Activated CD4-positive, alpha-beta memory T cell treated with anti-CD3 and anti-CD28 coated beads, Interleukin-2, amount 10 ng/mL, durations not matched to agents 7 days and 5 days (primary cell): ENCODE measurements at regions not wholly inside any gene's neighbourhood (a gene's known extent, or its start where the extent isn't known, plus 50 kb on each side); places are given as distances from the start of the nearest gene placed in this dataset.

Experiments used
- CTCF ChIA-PET: fragments of 350-600 bp; sonication (Branson Sonifier 250); formaldehyde crosslinking; loops from one replicate; lab custom pipeline; 2021; ENCODE audit warnings: antibody characterized with exemption, inconsistent platforms; lab: Charles Lee
- POLR2A ChIA-PET: fragments of 350-600 bp; sonication (Branson Sonifier 250); formaldehyde crosslinking; loops from one replicate; lab custom pipeline; 2021; ENCODE audit warnings: antibody characterized with exemption; lab: Charles Lee
- DNase-seq: peaks from one replicate; pipeline ENCODE4 v3.0.0-alpha.2; 2020
- H3K27ac Mint-ChIP-seq: one replicate; pipeline ENCODE4 v1.8.0; 2021; ENCODE audit warnings: mild to moderate bottlenecking, mixed read lengths
- H3K27me3 Mint-ChIP-seq: one replicate; pipeline ENCODE4 v1.8.0; 2021; ENCODE audit warnings: mixed read lengths
- H3K36me3 Mint-ChIP-seq: one replicate; pipeline ENCODE4 v1.8.0; 2021; ENCODE audit warnings: low read depth, mixed read lengths
- H3K4me1 Mint-ChIP-seq: one replicate; pipeline ENCODE4 v1.8.0; 2021; ENCODE audit warnings: mixed read lengths
- H3K4me3 Mint-ChIP-seq: one replicate; pipeline ENCODE4 v1.8.0; 2021; ENCODE audit warnings: mild to moderate bottlenecking, mixed read lengths
- H3K9me3 Mint-ChIP-seq: one replicate; pipeline ENCODE4 v1.8.0; 2021; ENCODE audit warnings: mixed read lengths

- H3K27me3 Mint-ChIP-seq = peaks cover 3% of the 10 kb centered on the region
Measured at GRCh38 chr2:204051476-204051875, 114.9 kb downstream of the ICOS start.

DNA sequence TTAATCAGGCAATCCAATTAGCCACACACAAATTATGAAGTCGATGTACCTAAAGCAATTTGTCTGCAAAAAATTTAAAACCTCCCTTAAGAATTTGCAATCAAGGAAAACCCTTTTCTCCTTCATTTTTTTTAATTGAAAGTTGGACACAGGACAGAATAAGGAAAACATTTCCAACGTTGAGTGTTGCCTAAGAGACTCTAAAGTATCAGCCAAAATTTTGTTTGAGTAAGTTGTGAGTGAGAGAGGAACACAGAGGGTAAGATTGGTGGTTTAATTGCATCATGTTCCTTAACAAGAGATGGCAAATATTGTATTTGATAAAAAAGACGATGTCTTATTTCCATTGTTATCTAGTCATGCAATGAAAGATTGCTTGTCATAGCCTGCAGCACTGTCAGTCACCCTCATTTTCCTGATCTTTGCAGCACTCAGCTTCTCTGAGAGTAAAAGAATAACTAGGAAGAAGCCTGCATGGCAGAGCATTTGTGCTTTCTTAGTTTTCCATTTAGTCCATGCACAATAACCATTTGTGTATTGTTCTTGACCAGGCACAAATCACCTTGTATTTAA is 115.5 kb downstream of the ICOS start:
- no peak for DNase-seq
- CTCF ChIA-PET = interaction anchor here (1.6 to 2.5 kb wide), 2 partner anchors 93 to 123 kb away, joined by 3 to 6 read pairs; no protein-coding TSS in a partner anchor
- peaks cover 20% of the 10 kb centered on the region for H3K4me1 Mint-ChIP-seq
- peaks cover 3% of the 10 kb centered on the region for H3K27me3 Mint-ChIP-seq
- no peak overlapping the region for H3K27ac Mint-ChIP-seq
- no peaks in the 10 kb centered on the region for H3K9me3 Mint-ChIP-seq
- POLR2A ChIA-PET = no interaction called here
- H3K36me3 Mint-ChIP-seq = no peaks in the 10 kb centered on the region
- H3K4me3 Mint-ChIP-seq = no peak overlapping the region

More at GRCh38 chr2:204051476-204051875, 114.9 kb downstream of the ICOS start:
- no peak for DNase-seq
- POLR2A ChIA-PET = interaction anchor here (1.3 kb wide), 1 partner anchor 56 kb away, joined by 3 read pairs; no protein-coding TSS in a partner anchor
- Mint-ChIP-seq H3K27ac (no peak overlapping the region), H3K36me3 (no peaks in the 10 kb centered on the region), H3K9me3 (no peaks in the 10 kb centered on the region), H3K4me3 (no peak overlapping the region), H3K4me1 (peaks cover 18% of the 10 kb centered on the region)
- CTCF ChIA-PET = interaction anchor here (0.9 to 2.5 kb wide), 5 partner anchors 21 to 209 kb away, joined by 3 to 6 read pairs (median 3); no protein-coding TSS in a partner anchor

DNA sequence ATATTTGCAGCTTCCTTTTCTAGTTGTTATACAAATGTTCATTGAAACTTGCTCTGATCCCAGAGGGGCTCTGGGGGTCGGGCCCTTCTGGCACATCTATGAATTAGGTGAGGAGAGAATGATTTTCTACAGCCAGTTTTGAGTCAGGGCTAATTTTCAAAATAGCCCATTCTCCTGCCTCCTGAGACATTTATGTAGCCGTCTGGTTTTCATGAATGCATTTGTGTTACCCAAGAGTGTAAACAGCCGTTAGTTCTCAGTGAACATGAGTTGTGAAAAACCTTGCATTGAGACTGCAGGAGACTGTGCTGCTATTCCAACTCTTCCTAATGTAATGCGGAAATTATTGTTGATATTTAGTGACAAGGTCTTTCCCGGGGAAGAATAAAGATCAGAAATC is 122.5 kb downstream of the ICOS start:
- CTCF ChIA-PET = no interaction called here
- H3K4me1 Mint-ChIP-seq = peaks cover 2% of the 10 kb centered on the region
- DNase-seq = no peak

GRCh38 chr2:204060841-204061240 is 124.3 kb downstream of the ICOS start:
- CTCF ChIA-PET = interaction anchor here (1.3 to 1.4 kb wide), 2 partner anchors 11 to 12 kb away, joined by 3 to 4 read pairs; no protein-coding TSS in a partner anchor
- no peak overlapping the region for H3K27ac Mint-ChIP-seq
- no peaks in the 10 kb centered on the region for H3K36me3 Mint-ChIP-seq
- DNase-seq = no peak
- POLR2A ChIA-PET = no interaction called here
- no peak overlapping the region for H3K4me3 Mint-ChIP-seq
- peaks cover 3% of the 10 kb centered on the region for H3K9me3 Mint-ChIP-seq
- no peaks in the 10 kb centered on the region for H3K27me3 Mint-ChIP-seq
- H3K4me1 Mint-ChIP-seq = peaks cover 2% of the 10 kb centered on the region

More for the DNA sequence above, 122.5 kb downstream of the ICOS start:
- Mint-ChIP-seq H3K36me3 (no peaks in the 10 kb centered on the region), H3K4me3 (no peak overlapping the region), H3K9me3 (no peaks in the 10 kb centered on the region), H3K27me3 (no peaks in the 10 kb centered on the region), H3K27ac (no peak overlapping the region)
- POLR2A ChIA-PET = no interaction called here

GRCh38 chr2:204061241-204061640 is 124.7 kb downstream of the ICOS start:
- POLR2A ChIA-PET = no interaction called here
- Mint-ChIP-seq H3K4me3 (no peak overlapping the region), H3K27ac (no peak overlapping the region), H3K9me3 (peaks cover 3% of the 10 kb centered on the region), H3K4me1 (peaks cover 2% of the 10 kb centered on the region), H3K36me3 (no peaks in the 10 kb centered on the region), H3K27me3 (no peaks in the 10 kb centered on the region)
- DNase-seq = no peak
- CTCF ChIA-PET = interaction anchor here (1.3 to 1.4 kb wide), 2 partner anchors 10 to 12 kb away, joined by 3 to 4 read pairs; no protein-coding TSS in a partner anchor

GRCh38 chr2:204064119-204064518 is 127.6 kb downstream of the ICOS start:
- Mint-ChIP-seq H3K9me3 (peaks cover 3% of the 10 kb centered on the region), H3K4me1 (no peaks in the 10 kb centered on the region), H3K36me3 (no peaks in the 10 kb centered on the region), H3K4me3 (no peak overlapping the region), H3K27ac (no peak overlapping the region), H3K27me3 (no peaks in the 10 kb centered on the region)
- ChIA-PET CTCF (interaction anchor here (1.1 to 1.9 kb wide), 2 partner anchors 9 to 198 kb away, joined by 3 to 5 read pairs; no protein-coding TSS in a partner anchor), POLR2A (no interaction called here)
- DNase-seq = no peak

- Mint-ChIP-seq H3K27ac (no peak overlapping the region), H3K27me3 (peaks cover 3% of the 10 kb centered on the region), H3K4me3 (no peak overlapping the region), H3K4me1 (no peaks in the 10 kb centered on the region), H3K9me3 (peaks cover 3% of the 10 kb centered on the region), H3K36me3 (no peaks in the 10 kb centered on the region)
- DNase-seq = no peak
- ChIA-PET POLR2A (no interaction called here), CTCF (interaction anchor here (1.1 kb wide), 1 partner anchor 196 kb away, joined by 3 read pairs; no protein-coding TSS in a partner anchor)
Measured at GRCh38 chr2:204065566-204065965, 129.0 kb downstream of the ICOS start.

DNA sequence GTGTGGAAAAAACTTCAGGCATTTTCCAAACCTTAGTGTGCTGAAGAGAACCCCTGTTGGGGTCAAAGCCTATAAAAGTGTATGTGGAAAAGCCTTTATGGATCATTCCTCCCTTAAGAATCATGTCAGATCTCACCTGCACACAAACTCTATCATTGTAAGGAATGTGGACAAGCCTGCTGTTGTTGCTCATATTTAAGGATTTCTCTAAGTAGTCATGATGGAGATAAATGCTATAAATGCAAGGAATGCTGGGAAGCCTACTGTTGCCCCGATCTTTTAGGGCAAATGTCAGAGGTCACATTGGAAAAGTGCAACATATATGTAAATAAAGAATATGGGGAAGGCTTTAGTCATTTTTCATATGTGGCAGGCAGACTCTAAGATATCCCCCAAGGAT is 129.5 kb downstream of the ICOS start:
- no peak overlapping the region for H3K4me3 Mint-ChIP-seq

GRCh38 chr2:204069804-204070203 is 133.2 kb downstream of the ICOS start:
- ChIA-PET POLR2A (interaction anchor here (1.1 kb wide), 1 partner anchor 141 kb away, joined by 3 read pairs; no protein-coding TSS in a partner anchor), CTCF (no interaction called here)
- no peak overlapping the region for H3K4me3 Mint-ChIP-seq
- peaks cover 3% of the 10 kb centered on the region for H3K9me3 Mint-ChIP-seq
- H3K36me3 Mint-ChIP-seq = no peaks in the 10 kb centered on the region
- peaks cover 3% of the 10 kb centered on the region for H3K27me3 Mint-ChIP-seq
- no peak for DNase-seq
- H3K4me1 Mint-ChIP-seq = peaks cover 2% of the 10 kb centered on the region
- H3K27ac Mint-ChIP-seq = no peak overlapping the region

More for the DNA sequence above, 129.5 kb downstream of the ICOS start:
- DNase-seq = no peak
- H3K27ac Mint-ChIP-seq = no peak overlapping the region
- peaks cover 3% of the 10 kb centered on the region for H3K9me3 Mint-ChIP-seq
- H3K36me3 Mint-ChIP-seq = no peaks in the 10 kb centered on the region
- ChIA-PET CTCF (no interaction called here), POLR2A (no interaction called here)
- H3K27me3 Mint-ChIP-seq = peaks cover 3% of the 10 kb centered on the region
- no peaks in the 10 kb centered on the region for H3K4me1 Mint-ChIP-seq

DNA sequence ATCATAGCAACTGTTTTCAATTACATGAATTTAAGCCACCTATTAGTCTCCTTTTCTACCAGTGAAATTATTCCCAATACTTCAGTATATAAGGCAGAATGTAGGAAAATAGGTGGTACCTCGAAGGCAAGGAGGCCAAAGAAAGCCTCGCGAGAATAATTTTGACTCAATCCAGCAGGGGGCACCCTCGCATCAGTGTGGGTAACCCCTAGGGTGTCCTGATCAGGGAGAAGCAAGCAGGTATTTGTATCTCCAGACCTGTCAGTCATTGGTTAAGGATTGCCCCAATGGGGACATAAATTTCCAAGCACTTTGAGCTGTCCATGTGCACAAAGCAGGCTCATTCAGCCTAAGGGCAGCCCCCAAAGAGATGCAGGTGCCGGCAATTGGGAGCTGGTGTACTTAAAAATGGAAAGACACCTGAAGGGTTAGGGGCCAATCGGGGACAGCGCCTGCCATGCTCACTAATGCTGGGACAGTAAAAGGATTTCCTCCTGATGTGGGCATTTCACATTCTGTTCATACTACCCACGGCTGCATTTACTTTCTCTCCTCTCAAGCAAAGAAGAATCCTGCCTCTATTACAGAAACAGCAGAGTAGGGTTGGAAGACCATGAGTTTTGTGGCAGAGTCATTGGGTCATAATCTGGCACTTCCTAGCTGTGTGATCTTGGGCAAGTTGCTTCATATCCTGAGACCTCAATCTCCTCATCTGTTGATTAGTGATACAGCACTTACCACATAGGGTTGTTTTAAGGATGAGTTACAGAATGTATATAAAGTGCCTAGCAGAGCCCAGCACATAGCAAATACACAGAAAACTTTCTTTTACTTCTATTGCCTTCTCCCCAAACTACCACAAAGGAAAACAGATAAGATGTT is 136.1 kb downstream of the ICOS start:
- POLR2A ChIA-PET = interaction anchor here (1.6 kb wide), 1 partner anchor 138 kb away, joined by 3 read pairs; no protein-coding TSS in a partner anchor
- H3K27ac Mint-ChIP-seq = no peak overlapping the region
- CTCF ChIA-PET = interaction anchor here (0.6 to 3.4 kb wide), 20 partner anchors 8 to 1312 kb away, joined by 3 to 30 read pairs (median 4); no protein-coding TSS in a partner anchor
- peaks cover 2% of the 10 kb centered on the region for H3K4me1 Mint-ChIP-seq
- no peaks in the 10 kb centered on the region for H3K9me3 Mint-ChIP-seq
- H3K36me3 Mint-ChIP-seq = no peaks in the 10 kb centered on the region
- H3K27me3 Mint-ChIP-seq = peaks cover 3% of the 10 kb centered on the region
- no peak overlapping the region for H3K4me3 Mint-ChIP-seq
- DNase-seq = peak; percentile 73

DNA sequence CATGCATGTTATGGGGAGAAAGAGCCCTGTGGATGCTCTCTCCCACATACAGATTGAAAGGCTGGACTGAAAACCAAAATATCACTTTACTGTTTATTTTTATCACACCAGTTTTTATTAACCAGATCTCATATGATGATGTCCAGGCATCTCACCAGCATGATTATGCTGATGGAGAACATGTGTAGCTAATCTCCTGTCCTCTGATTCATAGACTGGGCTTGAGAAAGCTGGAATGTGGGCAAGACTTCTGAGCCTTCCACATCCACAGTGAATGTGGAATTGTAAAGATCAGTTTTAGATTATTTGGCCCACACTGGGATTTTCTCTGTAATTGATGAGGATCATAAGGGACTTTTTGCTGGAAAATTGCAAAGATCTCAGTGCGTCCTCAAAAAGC is 137.9 kb downstream of the ICOS start:
- no peaks in the 10 kb centered on the region for H3K36me3 Mint-ChIP-seq
- ChIA-PET POLR2A (no interaction called here), CTCF (interaction anchor here (1.5 to 2.1 kb wide), 2 partner anchors 103 to 140 kb away, joined by 4 to 13 read pairs; no protein-coding TSS in a partner anchor)
- DNase-seq = no peak
- peaks cover 2% of the 10 kb centered on the region for H3K27me3 Mint-ChIP-seq
- no peaks in the 10 kb centered on the region for H3K9me3 Mint-ChIP-seq
- H3K4me3 Mint-ChIP-seq = no peak overlapping the region
- peaks cover 2% of the 10 kb centered on the region for H3K4me1 Mint-ChIP-seq
- no peak overlapping the region for H3K27ac Mint-ChIP-seq

GRCh38 chr2:204078003-204078698 is 141.6 kb downstream of the ICOS start:
- Mint-ChIP-seq H3K9me3 (no peaks in the 10 kb centered on the region), H3K27me3 (peaks cover 6% of the 10 kb centered on the region), H3K27ac (no peak overlapping the region), H3K4me3 (no peak overlapping the region), H3K4me1 (peaks cover 2% of the 10 kb centered on the region), H3K36me3 (no peaks in the 10 kb centered on the region)
- ChIA-PET POLR2A (no interaction called here), CTCF (no interaction called here)
- no peak for DNase-seq
